Fibroblast of mammary gland (primary cell): ENCODE measurements at regions not wholly inside any gene's neighbourhood (a gene's known extent, or its start where the extent isn't known, plus 50 kb on each side); places are given as distances from the start of the nearest gene placed in this dataset.

Experiments used
- DNase-seq: peaks from one replicate; pipeline ENCODE4 v3.0.0-alpha.2; 2010; ENCODE audit warnings: low read depth
- H3K4me3 ChIP-seq: 2 replicates; pipeline ENCODE4 v1.5.1; 2011; ENCODE audit warnings: low read depth, mild to moderate bottlenecking, low read length, moderate library complexity; ENCODE audit not compliant: control insufficient read depth
- TF ChIP-seq, protein P1 (sequence below): conservative IDR thresholded peaks from 2 replicates; pipeline ENCODE4 v1.5.1; 2011; ENCODE audit warnings: low read depth, low read length, inconsistent platforms; ENCODE audit not compliant: control insufficient read depth, insufficient read depth

DNA sequence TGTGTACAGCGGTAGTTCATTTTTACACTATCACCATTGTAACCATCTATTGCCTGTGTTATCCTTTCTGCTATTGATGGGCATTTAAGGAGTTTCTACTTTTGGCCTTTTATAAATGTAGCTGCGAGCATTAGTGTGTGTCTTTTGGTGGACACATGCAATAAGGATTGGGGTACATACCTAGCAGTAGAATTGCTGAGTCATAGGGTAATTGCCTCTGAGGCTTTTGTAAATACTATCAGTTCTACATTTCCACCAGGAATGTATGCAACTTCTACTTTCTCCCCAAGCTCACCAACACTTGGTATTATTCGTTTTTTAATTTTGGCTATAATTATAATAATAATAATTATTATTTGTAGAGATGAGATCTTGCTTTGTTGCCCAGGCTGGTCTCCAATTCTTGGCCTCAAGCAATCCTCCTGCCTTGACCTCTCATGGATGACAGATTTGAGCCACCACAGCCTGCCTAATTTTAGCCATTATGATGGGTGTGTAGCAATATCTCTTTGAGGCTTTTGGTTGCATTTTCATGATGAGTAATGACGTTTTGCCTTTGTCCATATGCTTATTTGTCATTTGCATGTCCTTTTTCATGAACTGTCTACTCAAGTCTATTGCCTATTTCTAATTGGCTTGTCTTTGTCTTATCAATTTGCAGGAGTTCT, 277.0 kb downstream of the ACTR3B start:
- no peak overlapping the region for H3K4me3 ChIP-seq
- TF ChIP-seq, protein P1, sequence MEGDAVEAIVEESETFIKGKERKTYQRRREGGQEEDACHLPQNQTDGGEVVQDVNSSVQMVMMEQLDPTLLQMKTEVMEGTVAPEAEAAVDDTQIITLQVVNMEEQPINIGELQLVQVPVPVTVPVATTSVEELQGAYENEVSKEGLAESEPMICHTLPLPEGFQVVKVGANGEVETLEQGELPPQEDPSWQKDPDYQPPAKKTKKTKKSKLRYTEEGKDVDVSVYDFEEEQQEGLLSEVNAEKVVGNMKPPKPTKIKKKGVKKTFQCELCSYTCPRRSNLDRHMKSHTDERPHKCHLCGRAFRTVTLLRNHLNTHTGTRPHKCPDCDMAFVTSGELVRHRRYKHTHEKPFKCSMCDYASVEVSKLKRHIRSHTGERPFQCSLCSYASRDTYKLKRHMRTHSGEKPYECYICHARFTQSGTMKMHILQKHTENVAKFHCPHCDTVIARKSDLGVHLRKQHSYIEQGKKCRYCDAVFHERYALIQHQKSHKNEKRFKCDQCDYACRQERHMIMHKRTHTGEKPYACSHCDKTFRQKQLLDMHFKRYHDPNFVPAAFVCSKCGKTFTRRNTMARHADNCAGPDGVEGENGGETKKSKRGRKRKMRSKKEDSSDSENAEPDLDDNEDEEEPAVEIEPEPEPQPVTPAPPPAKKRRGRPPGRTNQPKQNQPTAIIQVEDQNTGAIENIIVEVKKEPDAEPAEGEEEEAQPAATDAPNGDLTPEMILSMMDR, result no peak
- no peak for DNase-seq

DNA sequence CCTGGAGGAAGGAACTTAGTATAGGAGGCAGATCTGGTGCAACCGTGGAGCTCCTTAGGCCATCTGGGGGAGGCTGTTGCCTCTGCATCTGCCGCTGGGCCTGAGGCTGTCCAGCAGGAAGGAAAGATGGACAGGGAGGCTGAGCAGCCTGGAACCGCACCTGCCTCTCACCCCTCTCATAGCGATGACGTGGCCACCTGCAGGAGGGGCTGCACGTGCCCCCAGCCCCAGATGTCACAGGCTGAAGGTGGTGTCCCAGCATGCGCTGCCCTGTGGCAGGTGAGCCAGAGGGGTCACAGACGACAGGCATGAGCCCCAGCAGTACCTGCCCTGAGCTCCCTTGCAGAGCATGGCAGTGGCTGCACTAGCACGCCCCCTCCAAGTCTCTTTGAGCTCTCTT, 283.9 kb downstream of the ACTR3B start:
- no peak overlapping the region for H3K4me3 ChIP-seq
- TF ChIP-seq, protein P1, result no peak
- DNase-seq, result no peak

DNA sequence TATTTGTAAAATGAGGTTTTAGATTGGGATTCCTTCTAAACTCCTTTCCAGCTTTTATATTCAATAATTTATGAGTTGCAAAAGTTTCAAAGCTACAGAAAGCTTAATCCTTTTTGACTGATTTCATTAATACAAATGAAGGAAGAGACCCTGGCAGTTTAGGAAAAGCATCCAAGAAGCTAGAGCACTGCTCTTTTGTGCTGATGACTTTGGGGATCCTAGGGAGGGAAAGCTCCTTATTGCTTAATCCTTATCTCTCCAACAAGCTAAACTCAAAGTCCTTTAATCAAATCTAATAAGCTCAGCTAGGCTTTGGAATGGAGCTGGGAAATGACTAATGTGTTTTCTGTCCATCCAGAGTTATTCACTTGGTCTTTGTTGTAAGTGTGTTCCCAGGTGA, 285.4 kb downstream of the ACTR3B start:
- DNase-seq, result no peak
- TF ChIP-seq, protein P1, result no peak
- H3K4me3 ChIP-seq, result no peak overlapping the region

DNA sequence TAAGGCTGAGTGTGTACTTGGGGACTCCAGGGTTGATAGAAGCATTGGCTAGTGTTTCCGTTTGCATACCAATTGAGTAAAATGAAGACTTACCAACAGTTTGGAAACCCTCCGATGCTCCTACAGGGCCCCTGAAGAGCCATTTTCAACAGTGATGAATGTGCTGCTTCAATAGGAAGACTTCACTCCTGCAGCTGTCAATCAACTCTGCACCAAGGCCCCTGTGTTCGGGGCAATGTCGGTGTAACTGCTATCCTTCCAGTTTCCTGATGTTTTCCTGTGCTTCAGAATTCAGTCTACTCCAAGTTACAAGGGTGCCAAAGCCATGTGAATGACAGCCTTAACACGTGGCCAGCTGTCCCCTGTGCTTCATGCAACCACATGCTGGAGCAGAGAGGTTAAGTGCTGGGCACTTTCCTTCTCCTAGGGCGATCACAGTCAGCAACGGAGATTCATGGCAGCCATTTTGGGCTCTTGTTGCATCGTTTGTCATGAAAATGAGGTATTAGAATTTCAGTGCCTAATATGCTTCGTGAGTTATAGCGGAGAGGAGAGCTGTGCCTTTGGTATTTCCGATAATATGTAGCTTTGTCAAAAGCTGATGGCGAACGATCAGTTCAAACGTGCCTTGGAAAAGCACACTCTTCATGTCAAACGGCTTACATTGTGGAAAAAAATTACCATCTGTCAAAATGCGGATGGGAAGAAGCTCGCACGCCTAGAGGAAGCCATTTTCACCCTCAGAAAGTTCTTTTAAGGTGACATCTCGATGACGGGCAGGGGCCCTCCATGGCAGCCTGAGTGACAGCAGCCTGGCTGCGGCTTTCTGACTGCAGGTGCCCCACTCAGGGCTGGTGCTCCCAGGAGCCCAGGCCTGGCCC, 287.8 kb downstream of the ACTR3B start:
- no peak overlapping the region for H3K4me3 ChIP-seq
- TF ChIP-seq, protein P1, result no peak
- no peak for DNase-seq

DNA sequence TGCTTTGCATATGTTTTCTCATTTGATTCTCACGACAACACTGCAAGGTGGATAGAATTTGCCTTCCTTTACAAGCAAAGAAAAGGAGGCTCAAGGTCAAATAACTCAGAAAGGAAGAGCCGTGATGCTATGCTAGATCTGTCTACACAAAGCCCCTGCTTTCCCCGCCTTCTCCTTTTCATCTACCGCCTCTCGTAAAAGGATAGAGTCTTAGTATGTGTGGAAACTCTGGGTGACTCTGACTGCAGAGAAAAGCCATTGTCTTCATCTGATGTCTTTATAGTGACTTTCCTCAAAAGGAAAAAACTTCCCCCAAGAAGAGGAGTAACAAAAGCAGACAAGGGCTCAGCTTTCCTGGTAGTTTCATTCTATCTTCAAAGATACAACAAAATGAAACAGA, 292.7 kb downstream of the ACTR3B start:
- DNase-seq, result no peak
- TF ChIP-seq, protein P1, result no peak
- no peak overlapping the region for H3K4me3 ChIP-seq

DNA sequence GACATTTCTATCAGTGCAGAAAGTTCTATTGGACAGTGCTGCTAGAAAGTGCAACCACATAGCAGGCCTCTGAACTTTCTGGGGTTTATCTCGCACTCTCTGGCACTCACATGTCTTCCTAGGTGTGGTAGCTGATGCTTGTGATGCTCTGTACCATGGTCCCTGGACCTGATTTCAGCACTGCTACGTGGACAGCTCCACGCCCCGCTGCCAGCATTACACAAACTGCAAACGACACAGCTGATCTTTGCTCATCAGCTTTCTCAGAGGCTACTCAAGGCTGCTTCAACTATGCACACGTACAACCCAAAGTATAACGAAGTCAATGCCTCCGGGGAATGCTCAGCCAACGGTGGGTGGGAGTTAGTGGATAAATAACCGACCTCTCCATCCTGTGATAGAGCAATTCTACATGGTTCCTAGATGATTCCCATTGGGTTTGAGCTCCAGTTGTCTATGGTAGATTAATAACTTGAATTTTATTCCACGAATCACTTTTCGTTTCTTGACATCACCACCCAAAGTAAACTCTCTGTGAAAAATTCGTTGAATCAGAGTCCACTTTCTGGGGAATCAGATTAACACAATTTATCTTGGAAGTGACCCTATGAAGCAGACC, 302.5 kb downstream of the ACTR3B start:
- DNase-seq, result no peak
- TF ChIP-seq, protein P1, result no peak
- no peak overlapping the region for H3K4me3 ChIP-seq
